ENCODE measurements at regions not wholly inside any gene's neighbourhood (a gene's known extent, or its start where the extent isn't known, plus 50 kb on each side); places are given as distances from the start of the nearest gene placed in this dataset.

GRCh38 chr4:33323393-33323792 lies 2603.2 kb downstream of the PCDH7 start:
- intact Hi-C loops (cut with DNase I; ENCODE audit: low total_unique reads) = no loop called here
- no peaks in the 10 kb centered on the region for H3K36me3 ChIP-seq (ENCODE audit: low read depth, missing control alignments)
- H3K27ac ChIP-seq = no peak overlapping the region
- H3K4me1 ChIP-seq = no peaks in the 10 kb centered on the region
- H3K9me3 ChIP-seq = no peaks in the 10 kb centered on the region
- no peaks in the 10 kb centered on the region for H3K27me3 ChIP-seq
- TF ChIP-seq CTCF (IDR thresholded peaks at IDR 0.05) (no peak), POLR2A (IDR thresholded peaks at IDR 0.05) (no peak)
- H3K4me3 ChIP-seq = no peak overlapping the region
- no peak for DNase-seq
- WGBS, 2 donors = 77 to 81% methylated on average over 1 of the region's 1 CpG

DNA sequence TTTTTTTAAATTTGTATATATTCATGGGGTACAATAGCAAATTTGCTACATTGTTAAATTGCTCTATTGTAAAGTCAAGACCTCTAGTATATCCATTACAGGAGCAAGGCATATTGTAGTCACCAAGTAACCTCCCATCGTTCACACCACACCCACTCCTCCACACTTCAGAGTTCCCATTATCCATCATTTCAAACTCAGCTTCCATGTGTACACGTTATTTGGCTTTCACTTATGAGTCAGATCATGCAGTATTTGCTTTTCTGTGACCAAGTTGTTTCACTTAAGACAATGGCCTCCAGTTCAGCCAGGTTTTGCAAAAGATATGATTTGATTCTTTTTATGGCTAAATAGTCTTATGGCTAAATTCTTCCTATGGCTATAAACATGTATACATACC lies 2614.2 kb downstream of the PCDH7 start:
- 76 to 82% methylated on average over 2 of the region's 2 CpGs for WGBS, 2 donors
- TF ChIP-seq CTCF (IDR thresholded peaks at IDR 0.05) = no peak
- TF ChIP-seq POLR2A (IDR thresholded peaks at IDR 0.05) = no peak
- Histone ChIP-seq H3K9me3 (no peaks in the 10 kb centered on the region), H3K27me3 (no peaks in the 10 kb centered on the region), H3K36me3 (ENCODE audit: low read depth, missing control alignments) (no peaks in the 10 kb centered on the region), H3K4me3 (no peak overlapping the region), H3K4me1 (no peaks in the 10 kb centered on the region), H3K27ac (no peak overlapping the region)
- intact Hi-C loops (cut with DNase I; ENCODE audit: low total_unique reads) = no loop called here
- DNase-seq = no peak

DNA sequence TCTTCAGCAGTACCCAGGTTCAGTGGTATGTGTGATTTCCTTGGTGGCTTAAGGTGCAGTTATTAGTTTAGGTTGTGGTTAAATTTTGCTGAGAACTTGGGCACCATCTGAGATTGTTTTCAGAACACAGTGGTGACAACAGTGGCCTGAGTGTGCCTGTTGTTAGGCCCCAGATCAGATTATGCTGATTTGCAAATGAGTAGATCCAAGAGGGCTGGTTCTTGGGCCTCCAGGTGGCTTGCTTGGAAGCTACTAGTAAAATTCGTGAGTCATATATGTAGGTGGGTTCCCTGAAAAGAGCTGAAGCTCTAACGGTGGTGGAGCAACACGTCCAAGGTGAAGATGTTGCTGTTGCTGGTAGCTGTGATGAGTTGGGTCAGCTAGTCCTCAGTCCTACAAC lies 2619.6 kb downstream of the PCDH7 start:
- DNase-seq = no peak
- Histone ChIP-seq H3K4me3 (no peak overlapping the region), H3K36me3 (ENCODE audit: low read depth, missing control alignments) (no peaks in the 10 kb centered on the region), H3K27me3 (no peaks in the 10 kb centered on the region), H3K27ac (no peak overlapping the region), H3K9me3 (no peaks in the 10 kb centered on the region), H3K4me1 (no peaks in the 10 kb centered on the region)
- intact Hi-C loops (cut with DNase I; ENCODE audit: low total_unique reads) = no loop called here
- WGBS, 2 donors = 87 to 92% methylated on average over 3 of the region's 3 CpGs
- TF ChIP-seq POLR2A (IDR thresholded peaks at IDR 0.05) (no peak), CTCF (IDR thresholded peaks at IDR 0.05) (no peak)

GRCh38 chr4:33340168-33340567 lies 2620.0 kb downstream of the PCDH7 start:
- intact Hi-C loops (cut with DNase I; ENCODE audit: low total_unique reads) = no loop called here
- DNase-seq = no peak
- Histone ChIP-seq H3K4me1 (no peaks in the 10 kb centered on the region), H3K36me3 (ENCODE audit: low read depth, missing control alignments) (no peaks in the 10 kb centered on the region), H3K27me3 (no peaks in the 10 kb centered on the region), H3K4me3 (no peak overlapping the region), H3K27ac (no peak overlapping the region), H3K9me3 (no peaks in the 10 kb centered on the region)
- 85 to 93% methylated on average over 5 of the region's 5 CpGs for WGBS, 2 donors
- TF ChIP-seq POLR2A (IDR thresholded peaks at IDR 0.05) (no peak), CTCF (IDR thresholded peaks at IDR 0.05) (no peak)

GRCh38 chr4:33349376-33349775 lies 2629.2 kb downstream of the PCDH7 start:
- no peaks in the 10 kb centered on the region for H3K27me3 ChIP-seq
- intact Hi-C loops (cut with DNase I; ENCODE audit: low total_unique reads) = no loop called here
- DNase-seq = no peak
- 82 to 95% methylated on average over 1 of the region's 1 CpG for WGBS, 2 donors
- no peak overlapping the region for H3K4me3 ChIP-seq
- H3K9me3 ChIP-seq = no peaks in the 10 kb centered on the region
- H3K4me1 ChIP-seq = no peaks in the 10 kb centered on the region
- H3K27ac ChIP-seq = no peak overlapping the region
- no peaks in the 10 kb centered on the region for H3K36me3 ChIP-seq (ENCODE audit: low read depth, missing control alignments)
- TF ChIP-seq POLR2A (IDR thresholded peaks at IDR 0.05) = no peak
- TF ChIP-seq CTCF (IDR thresholded peaks at IDR 0.05) = no peak
